Esophagus (tissue), 2 donors: ENCODE measurements at regions not wholly inside any gene's neighbourhood (a gene's known extent, or its start where the extent isn't known, plus 50 kb on each side); places are given as distances from the start of the nearest gene placed in this dataset.

Experiments used
- H3K27ac ChIP-seq, 2 donors: one replicate each; pipeline ENCODE4 v1.5.1; 2013; ENCODE audit warnings: low read depth in 2 of 2, mild to moderate bottlenecking in 2 of 2, inconsistent platforms in 1 of 2, low read length in 1 of 2, moderate library complexity in 1 of 2
- H3K27me3 ChIP-seq, 2 donors: one replicate each; pipeline ENCODE4 v1.6.1; 2013; ENCODE audit warnings: low read length in 2 of 2, control low read depth in 1 of 2, mild to moderate bottlenecking in 1 of 2; ENCODE audit not compliant: insufficient read depth in 2 of 2, control insufficient read depth in 1 of 2
- H3K36me3 ChIP-seq, 2 donors: one replicate each; pipeline ENCODE4 v1.6.1; 2013; ENCODE audit warnings: low read length in 1 of 2; ENCODE audit not compliant: control insufficient read depth in 2 of 2, insufficient read depth in 2 of 2
- H3K4me1 ChIP-seq, 2 donors: one replicate each; pipeline ENCODE4 v1.6.1; 2013; ENCODE audit warnings: low read length in 1 of 2; ENCODE audit not compliant: control insufficient read depth in 2 of 2, insufficient read depth in 2 of 2
- H3K4me3 ChIP-seq, 2 donors: one replicate each; pipeline ENCODE4 v1.5.1; 2013; ENCODE audit warnings: low read length in 2 of 2, mild to moderate bottlenecking in 2 of 2, low read depth in 1 of 2, moderate library complexity in 1 of 2
- H3K9me3 ChIP-seq, 2 donors: one replicate each; pipeline ENCODE4 v1.6.1; 2013; ENCODE audit warnings: mild to moderate bottlenecking in 2 of 2, low read depth in 1 of 2, low read length in 1 of 2, moderate library complexity in 1 of 2; ENCODE audit not compliant: control insufficient read depth in 2 of 2, insufficient read depth in 1 of 2
- WGBS, 2 donors: extraction: QIAGEN DNeasy Blood & Tissue Kit; methylation state at CpG; one replicate each; pipeline ENCODE4 v1.1.7; 2013; 5-methylcytosine and 5-hydroxymethylcytosine counted together
- donor health status: healthy with polysubstance abuse.
- donor health status: Bipolar disorder and iron deficiency.

DNA sequence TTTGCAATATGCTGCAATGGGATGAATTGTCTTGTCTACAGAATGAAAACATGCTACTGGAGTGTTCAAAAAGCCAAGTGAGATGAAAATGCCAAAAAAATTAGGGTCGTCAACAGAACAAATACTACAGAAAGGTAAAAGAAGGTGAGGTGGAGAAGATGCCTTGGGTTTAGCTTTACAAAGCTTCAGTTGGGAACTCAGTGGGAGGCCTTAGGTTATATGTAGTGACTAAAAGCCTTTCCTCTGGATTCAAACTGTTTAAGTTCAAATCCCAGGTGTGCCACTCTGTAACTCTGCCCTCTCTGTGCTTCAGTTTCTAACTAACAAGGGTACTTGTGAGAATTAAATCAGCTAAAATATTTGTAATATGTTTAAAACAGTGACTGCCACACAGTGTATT is 84.9 kb upstream of the PDE3A start:
- no peaks in the 10 kb centered on the region for H3K4me1 ChIP-seq
- no peak overlapping the region for H3K27ac ChIP-seq
- 82 to 89% methylated on average over 1 of the region's 1 CpG for WGBS, 2 donors
- H3K9me3 ChIP-seq, result no peaks in the 10 kb centered on the region
- no peak overlapping the region for H3K4me3 ChIP-seq
- no peaks in the 10 kb centered on the region for H3K27me3 ChIP-seq
- H3K36me3 ChIP-seq, result no peaks in the 10 kb centered on the region

DNA sequence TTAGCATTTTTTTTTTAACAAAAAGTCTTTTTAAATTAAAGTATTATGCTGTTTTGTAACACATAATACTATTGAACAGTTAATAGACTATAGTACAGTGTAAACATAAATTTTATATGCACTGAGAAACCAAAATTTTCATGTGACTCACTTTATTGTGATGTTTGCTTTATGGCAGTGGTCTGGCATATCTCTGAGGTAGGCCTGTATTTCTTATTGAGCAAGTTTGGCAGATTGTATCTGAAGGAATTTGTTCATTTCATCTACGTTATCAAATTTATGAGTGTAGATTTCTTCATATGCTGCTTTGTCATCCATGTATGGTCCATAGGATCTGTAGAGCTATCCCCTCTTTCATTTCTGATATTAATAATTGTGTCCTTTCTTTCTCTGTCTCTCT is 78.8 kb upstream of the PDE3A start:
- WGBS, 2 donors, result 78 to 81% methylated on average over 1 of the region's 1 CpG
- Histone ChIP-seq H3K36me3 (no peaks in the 10 kb centered on the region), H3K4me1 (no peaks in the 10 kb centered on the region)

DNA sequence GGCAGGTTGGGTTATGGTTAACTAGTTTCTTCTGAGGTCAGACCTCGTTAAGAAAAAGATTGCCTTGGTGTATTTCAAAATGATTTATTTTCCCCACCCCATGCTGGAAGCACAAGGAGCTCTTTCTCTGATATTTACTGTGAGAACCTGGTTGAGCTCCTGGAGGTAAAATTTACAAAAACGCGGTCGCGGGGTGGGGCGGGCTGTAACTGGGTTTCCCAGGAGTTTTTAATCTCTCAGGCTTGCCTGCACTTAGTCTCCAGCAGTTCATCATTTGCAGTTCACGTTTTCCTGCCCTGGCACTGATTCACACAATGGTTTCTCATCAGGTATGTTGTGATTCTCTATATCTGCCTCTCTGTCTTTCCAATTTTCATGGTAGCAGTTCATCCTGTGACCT is 67.9 kb upstream of the PDE3A start:
- H3K27me3 ChIP-seq, result no peaks in the 10 kb centered on the region
- H3K36me3 ChIP-seq, result no peaks in the 10 kb centered on the region
- H3K4me1 ChIP-seq, result no peaks in the 10 kb centered on the region
- peaks cover 6 to 7% of the 10 kb centered on the region in 2 donors for H3K9me3 ChIP-seq
- WGBS, 2 donors, result 67 to 73% methylated on average over 7 of the region's 7 CpGs
- H3K4me3 ChIP-seq, result no peak overlapping the region
- H3K27ac ChIP-seq, result no peak overlapping the region

More for the DNA sequence above, 78.8 kb upstream of the PDE3A start:
- Histone ChIP-seq H3K27ac (no peak overlapping the region), H3K4me3 (no peak overlapping the region), H3K9me3 (no peaks in the 10 kb centered on the region), H3K27me3 (no peaks in the 10 kb centered on the region)

DNA sequence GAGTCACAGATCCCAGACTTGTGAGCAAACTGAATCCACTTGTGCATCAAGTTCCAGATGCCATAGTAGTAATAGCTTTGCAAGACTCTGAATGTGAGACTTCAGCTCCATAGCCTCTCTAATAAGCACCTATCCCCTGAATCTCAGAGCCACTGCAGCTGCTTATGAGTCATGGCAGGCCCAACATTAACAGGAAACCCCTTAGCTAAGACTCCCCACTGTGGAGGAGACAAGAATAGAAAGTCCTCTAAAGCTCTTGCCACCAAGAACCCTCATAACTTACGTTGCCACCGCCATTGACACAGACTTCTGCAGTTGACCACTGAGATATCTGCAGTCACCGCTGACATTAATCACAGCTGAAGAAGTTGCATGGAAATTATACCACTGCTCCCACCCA is 62.9 kb upstream of the PDE3A start:
- no peaks in the 10 kb centered on the region for H3K27me3 ChIP-seq
- 92 to 95% methylated on average over 3 of the region's 3 CpGs for WGBS, 2 donors
- no peak overlapping the region for H3K4me3 ChIP-seq
- no peaks in the 10 kb centered on the region for H3K36me3 ChIP-seq
- H3K27ac ChIP-seq, result no peak overlapping the region
- peaks cover 2 to 4% of the 10 kb centered on the region in 2 donors for H3K9me3 ChIP-seq
- no peaks in the 10 kb centered on the region for H3K4me1 ChIP-seq

DNA sequence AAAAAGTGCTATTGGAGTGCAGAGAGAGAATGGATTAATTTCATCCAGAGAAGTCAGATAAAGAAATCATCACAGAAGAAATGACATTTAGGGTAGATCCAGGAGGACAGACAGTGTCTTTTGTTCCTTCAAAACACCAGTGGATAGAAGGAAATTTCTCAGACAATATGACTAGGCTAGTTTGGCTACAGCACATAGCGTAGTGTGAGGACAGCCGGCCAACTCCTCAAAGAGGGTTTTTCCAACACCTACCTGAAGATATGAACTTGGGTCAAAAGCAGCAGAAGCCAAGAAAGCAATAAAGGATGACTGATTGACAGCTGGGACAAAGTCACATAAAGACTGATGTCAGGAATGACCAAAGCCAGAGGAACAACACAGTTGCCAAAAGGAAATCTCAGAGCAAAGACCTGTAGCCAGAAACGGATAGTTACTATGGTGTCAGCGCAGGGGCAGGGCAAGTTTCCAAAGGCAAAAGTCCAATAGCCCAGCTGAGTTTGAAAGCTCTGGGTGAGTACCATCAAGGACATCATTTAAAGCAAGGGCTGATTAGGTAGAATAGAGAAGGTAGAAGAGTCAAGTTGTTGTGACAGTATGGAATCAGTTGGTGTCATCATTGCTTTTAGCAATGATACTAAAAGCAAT is 58.7 kb upstream of the PDE3A start:
- 70 to 77% methylated on average over 4 of the region's 4 CpGs for WGBS, 2 donors
- Histone ChIP-seq H3K9me3 (peaks cover 2 to 4% of the 10 kb centered on the region in 2 donors), H3K27me3 (no peaks in the 10 kb centered on the region), H3K4me3 (no peak overlapping the region), H3K27ac (no peak overlapping the region), H3K36me3 (no peaks in the 10 kb centered on the region), H3K4me1 (no peaks in the 10 kb centered on the region)

DNA sequence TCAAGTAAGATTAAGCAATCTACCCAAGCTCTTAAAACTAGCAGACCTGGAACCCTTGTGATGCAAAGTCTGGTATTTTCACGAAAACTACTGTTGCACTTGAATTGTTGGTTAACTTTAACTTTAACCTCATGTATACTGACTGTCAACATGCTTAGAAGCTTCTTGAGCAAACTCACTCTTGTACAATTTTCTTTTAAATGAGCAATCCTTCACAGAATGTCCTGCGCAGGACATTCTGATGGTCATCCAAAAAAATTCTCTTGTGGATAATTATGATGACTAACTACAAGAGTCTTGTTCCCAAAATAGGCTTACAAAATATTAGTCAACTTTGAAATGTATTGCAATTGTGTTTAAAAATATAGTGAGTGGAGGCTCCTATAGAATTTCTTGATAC is 54.0 kb upstream of the PDE3A start:
- no peaks in the 10 kb centered on the region for H3K36me3 ChIP-seq
- WGBS, 2 donors, result 71 to 78% methylated on average over 2 of the region's 2 CpGs
- H3K27me3 ChIP-seq, result no peaks in the 10 kb centered on the region
- H3K9me3 ChIP-seq, result no peaks in the 10 kb centered on the region
- no peak overlapping the region for H3K27ac ChIP-seq
- H3K4me3 ChIP-seq, result no peak overlapping the region
- H3K4me1 ChIP-seq, result no peaks in the 10 kb centered on the region

DNA sequence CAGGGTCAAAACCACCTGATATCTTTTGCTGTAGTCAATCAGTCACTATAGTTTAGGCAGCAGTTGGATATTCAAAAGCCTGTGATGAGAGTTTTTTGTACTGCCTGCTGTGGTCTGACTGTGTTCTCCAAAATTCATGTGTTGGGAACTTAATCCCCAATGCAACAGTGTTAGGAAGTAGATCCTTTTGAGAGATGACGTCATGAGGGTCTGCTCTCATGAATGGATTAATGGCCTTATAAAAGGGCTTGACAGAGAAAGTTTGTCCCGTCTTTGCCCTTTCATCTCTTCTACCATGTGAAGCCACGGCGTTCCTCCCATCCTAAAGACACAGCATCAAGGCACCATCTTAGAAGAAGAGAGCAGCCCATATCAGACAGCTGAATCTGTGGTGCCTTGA is 50.8 kb upstream of the PDE3A start:
- Histone ChIP-seq H3K4me1 (no peaks in the 10 kb centered on the region), H3K9me3 (no peaks in the 10 kb centered on the region), H3K36me3 (no peaks in the 10 kb centered on the region), H3K4me3 (no peak overlapping the region), H3K27ac (no peak overlapping the region), H3K27me3 (no peaks in the 10 kb centered on the region)
- 90 to 95% methylated on average over 4 of the region's 4 CpGs for WGBS, 2 donors
